GM12872 (cell line): ENCODE measurements at regions not wholly inside any gene's neighbourhood (a gene's known extent, or its start where the extent isn't known, plus 50 kb on each side); places are given as distances from the start of the nearest gene placed in this dataset.
A peak's percentile ranks its signal among the peaks of the same experiment; 100 is the strongest.

ENCODE experiments used
- CTCF ChIP-seq: IDR thresholded peaks from 3 replicates; pipeline ENCODE4 v1.5.1; 2011; ENCODE audit warnings: low read depth, mild to moderate bottlenecking, low read length, moderate library complexity; ENCODE audit not compliant: insufficient read depth

DNA sequence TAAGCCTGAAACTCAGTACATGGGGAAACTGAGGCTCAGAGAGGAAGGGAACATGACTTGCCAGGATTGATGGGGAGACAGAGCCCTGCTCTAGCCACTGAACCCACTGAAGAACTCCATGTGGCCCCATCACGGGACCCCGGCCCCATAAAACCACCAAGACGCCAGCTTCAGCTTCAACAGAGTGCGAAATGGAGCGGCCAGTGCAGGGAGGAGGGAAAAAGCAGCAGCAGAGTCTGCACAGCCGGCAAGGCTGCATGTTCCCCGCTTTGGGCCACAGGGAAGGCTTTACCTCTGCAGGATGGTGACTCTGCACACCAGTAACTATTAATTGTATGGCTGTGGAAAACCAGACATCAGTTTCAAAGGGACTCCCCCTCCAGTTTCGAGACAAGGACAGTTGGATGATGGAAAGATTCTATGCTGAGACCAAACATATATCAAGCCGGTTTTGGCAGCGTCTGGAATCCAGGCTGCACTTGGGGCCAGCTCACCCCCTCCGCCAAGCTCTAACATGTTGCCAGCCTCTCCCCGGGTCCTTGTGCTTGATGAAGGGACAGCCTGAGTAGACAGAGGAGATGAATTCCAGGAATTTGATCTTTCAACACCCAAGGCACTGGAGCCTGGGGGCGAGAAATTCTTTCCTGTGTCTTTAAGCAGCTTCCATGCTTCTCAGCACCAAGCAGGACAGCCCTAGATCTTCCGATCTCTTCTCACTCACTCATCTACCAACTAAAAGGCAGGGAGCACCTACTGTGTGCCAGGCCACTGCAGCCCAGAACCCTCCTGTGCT lies 55.7 kb upstream of the BCL11B start:
- TF ChIP-seq CTCF: no peak

GRCh38 chr14:99327050-99327449 lies 55.1 kb upstream of the BCL11B start:
- TF ChIP-seq CTCF: peak; percentile 23; the same call in 1 of the 3 replicates

- TF ChIP-seq CTCF: no peak
Measured at GRCh38 chr14:99326041-99326710, 54.2 kb upstream of the BCL11B start.

- no peak for TF ChIP-seq CTCF
Measured at GRCh38 chr14:99325591-99325990, 53.6 kb upstream of the BCL11B start.

DNA sequence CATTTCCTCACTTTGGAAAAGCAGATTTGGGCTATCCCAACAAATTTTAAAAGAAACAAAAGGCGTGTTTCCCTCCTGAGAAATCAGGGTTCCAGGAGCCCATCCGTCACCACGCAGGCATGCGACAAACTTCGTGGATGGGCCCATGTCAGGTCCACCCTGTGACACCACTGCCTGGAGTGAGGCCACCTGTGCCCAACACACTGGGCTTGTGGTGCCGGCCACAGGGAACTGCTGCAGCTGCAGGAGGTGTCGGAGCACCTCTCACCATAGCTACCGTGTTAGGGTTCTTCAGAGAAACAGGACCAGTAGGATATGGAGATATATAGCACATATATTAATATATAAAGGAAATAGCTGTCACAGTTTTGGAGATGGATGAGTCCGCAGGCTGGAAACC lies 53.0 kb upstream of the BCL11B start:
- TF ChIP-seq CTCF: no peak

DNA sequence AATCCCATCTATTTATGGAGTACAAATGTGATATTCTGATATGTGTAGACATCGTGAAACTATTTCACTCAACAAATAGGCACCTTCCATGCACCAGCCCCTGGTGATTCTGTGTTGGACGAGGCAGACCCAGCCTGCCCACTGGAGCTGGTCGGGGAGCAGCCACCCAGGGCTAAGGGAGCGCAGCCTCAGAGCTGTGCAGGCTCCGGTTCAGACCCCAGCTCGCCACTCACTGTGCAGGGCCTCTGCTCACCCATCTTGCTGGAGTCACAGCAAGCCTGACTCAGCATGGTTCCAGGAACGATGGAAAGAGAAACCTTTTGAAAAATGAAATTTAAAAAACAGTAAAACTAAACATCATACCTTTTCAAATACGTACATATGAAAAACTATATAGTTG lies 52.3 kb upstream of the BCL11B start:
- no peak for TF ChIP-seq CTCF

- no peak for TF ChIP-seq CTCF
Measured at GRCh38 chr14:99323603-99324185, 51.7 kb upstream of the BCL11B start.
